NCI-H2196 (cell line): ENCODE measurements at regions not wholly inside any gene's neighbourhood (a gene's known extent, or its start where the extent isn't known, plus 50 kb on each side); places are given as distances from the start of the nearest gene placed in this dataset.

ENCODE experiments used
- DNase-seq: peaks from one replicate; lab custom pipeline; 2025; ENCODE audit not compliant: unreplicated experiment; lab: John Stamatoyannopoulos, UW

DNA sequence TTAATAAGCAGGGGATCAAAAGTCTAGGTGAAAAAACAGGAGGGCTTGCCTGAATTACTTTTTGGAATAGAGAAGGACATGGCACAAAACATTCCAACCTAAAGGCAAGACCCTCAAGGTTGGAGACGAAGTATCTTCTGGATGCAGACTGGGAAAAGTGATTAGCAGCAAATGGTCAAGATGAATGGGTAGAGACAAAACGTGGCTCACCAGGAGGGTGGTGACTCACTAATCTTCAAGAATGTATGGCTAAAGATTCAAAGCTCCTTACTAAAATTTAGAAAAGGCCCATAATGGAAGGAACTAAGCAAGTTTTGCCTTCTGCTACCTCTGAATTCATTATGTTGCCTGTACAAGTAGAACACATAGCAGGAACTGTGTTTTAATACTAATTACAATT, 469.5 kb upstream of the RBFOX1 start:
- DNase-seq = no peak

DNA sequence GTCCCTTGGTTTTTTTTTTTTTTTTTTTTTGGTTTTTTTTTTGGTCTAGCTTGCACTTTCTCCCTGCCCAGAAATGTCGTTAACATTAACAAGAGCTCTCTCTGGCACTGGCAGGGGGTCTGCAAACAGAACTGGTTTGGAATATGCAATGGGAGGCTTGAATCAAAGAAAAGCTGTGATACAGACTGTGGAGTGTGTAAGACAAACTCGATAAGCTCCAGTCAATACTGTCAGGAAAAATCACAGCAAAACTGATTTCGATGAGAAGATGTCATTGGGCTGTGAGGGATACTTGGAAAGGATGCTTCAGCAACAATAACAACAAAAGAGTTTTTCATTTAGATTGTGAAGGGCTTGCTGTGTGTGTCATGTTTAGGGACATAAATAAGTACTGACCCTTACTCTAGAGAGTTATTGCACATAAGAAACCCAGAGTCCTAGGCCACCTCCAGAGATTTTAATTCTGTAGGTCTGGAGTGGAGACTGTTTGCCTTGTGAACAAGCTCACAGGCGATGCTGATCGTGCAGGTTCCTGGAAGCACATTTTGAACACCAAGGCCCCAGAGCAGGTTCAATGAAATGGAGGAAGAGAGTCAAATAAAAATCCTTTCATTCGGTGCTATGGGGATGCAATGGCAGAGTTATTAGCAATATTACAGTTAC, 470.7 kb upstream of the RBFOX1 start:
- DNase-seq = no peak

DNA sequence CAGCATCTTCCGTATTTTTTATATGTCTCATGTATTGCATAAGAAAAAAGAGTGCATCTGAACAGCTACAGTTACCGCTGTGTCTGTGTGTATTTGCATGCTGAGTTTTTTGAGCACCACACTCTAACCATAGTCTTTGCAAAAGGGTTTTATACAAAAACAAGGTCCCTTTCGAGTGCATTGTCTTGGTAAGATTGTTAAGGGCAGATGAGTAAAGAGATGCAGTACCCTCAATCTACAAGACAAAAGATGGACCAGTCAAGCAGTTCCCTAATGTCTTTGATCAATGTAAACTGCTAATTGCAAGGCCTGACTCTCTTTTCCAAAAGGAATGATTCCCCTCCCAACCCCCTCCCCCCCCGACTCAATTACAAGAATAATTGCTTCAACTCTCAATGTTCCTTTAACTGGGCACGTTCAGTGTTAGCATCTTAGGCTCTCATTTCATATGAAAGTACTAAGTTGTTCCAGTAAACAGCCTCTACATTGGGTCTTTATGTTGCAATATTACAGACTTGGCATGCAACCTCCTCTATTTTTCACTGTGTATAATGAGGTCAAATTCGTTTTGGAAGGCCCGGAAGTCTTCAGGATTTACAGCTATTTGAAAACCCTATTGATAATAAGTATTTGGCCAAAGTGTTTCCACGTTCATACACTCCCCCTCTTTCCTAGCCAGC, 471.4 kb upstream of the RBFOX1 start:
- no peak for DNase-seq

DNA sequence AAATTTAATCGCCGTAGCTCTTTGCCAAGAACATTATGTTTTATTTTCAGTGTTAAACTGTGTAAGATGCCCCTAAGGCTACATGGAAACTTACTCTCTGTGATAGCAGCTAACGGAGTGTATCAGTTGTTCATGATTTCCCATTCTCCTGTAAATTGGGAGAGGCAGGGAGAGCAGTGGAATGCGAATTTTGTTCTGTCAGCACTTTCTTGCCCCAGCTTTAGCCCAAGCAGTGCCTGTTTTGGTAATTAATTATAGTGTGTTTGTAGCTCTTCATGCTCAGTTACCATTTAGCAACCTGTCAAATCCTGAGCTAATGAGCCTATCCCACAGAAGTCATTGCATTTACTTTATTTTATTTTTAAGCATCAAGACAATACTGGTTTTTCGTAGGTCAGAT, 475.1 kb upstream of the RBFOX1 start:
- no peak for DNase-seq

DNA sequence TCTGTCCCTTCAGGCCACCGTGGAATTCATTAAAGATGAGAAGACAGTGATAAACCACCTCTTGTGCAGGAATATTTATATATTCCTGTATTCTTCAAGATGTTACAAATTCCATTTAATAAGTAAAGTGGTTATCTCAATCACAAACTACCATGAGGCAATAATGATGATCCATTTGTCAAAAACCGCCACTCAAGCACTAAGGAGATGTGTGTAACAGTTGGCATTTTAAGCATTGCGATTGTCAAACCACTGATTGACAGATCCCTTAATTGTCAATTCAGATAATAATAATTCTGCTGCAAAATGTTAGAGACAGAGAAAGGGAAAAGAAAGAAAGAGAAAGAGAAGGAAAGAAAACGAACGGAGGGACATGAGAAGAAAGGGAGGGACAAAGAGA, 476.1 kb upstream of the RBFOX1 start:
- DNase-seq = no peak

DNA sequence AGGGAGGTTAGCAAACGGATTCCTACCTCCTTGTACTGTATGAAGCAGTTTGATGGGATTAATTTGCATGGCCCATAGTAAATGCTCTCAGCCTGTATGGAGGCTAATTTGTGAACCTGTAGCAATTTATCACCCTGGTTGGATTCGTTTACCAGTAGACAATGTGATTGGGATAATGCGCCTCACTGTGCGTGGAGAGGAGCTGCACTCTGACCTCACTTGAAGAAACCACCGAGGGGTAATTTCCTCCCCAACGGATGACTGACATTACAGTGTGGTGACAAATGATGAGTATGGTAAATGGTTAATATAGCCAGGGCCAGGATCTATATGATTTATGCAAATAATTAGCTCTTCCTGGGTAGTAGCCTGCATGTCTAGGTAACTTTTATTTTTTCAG, 479.1 kb upstream of the RBFOX1 start:
- DNase-seq = no peak

DNA sequence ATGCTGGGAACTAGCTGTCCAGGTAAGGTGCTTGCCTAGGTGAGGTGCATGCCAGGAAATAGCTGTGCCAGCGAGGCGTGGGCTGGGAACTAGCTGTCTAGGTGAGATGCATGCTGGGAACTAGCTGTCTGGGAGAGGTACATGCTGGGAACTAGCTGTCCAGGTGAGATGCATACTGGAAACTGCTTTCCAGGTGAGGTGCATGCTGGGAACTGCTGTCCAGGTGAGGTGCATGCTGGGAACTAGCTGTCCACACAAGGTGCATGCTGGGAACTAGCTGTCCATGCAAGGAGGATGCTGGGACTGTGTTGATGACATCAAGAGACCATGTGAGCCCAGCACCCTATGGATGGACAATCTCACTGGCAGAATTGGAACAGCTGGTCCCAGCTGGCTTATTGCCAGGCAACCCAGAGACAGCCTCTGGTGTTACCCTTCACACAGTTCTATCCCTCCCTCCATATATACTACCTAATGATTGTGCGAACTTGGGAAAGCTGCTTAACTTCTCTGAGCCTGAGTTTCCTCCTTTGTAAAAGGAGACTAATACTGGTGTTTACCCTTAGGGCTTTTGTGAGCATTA, 479.9 kb upstream of the RBFOX1 start:
- no peak for DNase-seq

DNA sequence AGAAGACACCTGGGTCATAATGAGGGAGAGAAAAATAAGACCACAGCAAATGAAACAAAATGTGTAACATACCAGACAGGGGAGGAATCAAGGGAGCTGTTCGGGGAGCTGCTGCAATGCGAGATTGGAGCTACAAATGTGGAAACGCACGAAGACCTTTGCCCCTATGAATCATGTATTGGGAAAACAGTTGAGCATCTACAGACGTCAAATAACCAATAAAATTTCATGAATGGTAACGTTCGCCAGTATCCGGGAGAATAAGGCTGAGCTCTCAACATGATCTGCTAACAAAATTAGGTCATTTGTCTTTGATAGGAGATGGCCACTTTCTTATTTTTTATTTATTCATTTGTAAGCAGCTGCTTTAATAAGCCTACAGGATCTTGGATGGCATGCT, 486.2 kb upstream of the RBFOX1 start:
- DNase-seq = no peak

DNA sequence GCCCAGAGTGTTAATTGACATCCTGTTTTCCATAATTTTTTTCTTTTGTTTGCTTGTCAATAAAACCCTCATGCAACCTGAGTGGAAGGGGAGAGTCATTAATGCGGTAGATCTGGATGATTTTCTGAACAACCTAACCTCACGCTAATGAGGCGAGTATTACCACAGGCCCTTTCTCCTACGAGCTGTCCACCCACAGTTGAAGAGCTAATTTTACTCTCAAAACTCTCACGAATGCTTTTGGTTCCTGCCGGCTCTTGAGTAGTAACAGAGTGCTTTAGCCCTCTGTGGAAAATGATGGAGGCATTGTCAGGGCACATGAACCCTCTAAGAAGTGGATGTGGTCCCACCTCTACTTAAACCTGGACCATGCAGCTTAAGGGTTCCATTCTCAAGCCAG, 491.3 kb upstream of the RBFOX1 start:
- DNase-seq = no peak

DNA sequence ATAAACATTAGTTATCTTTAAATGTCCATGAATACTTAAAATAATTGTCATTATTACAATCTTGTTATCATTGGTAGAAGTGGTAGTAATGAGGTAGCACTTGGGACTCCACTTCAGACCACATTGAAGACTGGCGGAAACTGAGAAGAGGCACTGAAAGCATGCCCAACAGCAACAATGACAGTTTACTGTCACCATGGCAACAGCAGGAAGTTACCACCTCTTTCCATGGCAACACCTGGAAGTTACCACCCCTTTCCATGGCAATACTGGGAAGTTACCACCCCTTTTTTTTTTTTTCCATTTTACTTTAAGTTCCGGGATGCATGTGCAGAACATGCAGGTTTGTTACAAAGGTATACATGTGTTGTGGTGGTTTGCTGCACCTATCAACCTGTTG, 494.9 kb upstream of the RBFOX1 start:
- DNase-seq = no peak

DNA sequence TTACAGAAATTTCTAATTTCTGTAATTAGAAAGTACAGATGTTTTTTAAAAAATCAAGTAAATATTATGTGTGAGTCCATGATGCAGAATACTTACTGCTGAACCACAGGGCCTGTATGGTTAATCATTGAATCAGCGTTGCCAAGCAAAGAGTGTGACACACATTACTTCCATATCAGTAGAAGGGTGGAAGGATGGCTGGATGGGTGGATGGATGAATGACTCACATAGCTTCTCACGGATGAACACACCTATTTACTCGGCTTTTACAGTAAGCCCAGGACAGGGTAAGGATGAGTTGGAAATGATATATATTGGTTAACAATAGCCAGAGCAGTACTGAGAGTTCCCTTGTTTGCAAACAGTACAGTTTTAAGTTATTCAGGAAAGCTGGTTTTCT, 495.9 kb upstream of the RBFOX1 start:
- no peak for DNase-seq

DNA sequence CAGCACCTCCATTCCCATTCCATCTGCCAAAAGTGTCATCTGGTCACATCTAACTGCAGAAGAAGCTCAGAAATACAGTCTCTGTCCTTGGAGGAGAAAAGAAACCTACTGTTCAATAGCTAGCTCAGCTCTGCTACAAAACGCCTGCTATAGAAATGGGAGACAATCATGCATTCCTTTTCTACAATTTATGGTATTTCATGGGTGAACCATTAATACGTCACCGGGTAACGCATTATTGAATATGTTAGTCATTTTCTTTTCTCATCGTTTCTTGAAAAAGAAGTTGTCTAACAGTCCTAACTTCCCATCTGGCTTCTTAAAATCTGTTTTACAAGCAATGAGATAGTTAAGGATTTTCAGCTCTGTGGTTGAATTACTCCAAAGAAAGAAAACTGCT, 496.7 kb upstream of the RBFOX1 start:
- DNase-seq = no peak

DNA sequence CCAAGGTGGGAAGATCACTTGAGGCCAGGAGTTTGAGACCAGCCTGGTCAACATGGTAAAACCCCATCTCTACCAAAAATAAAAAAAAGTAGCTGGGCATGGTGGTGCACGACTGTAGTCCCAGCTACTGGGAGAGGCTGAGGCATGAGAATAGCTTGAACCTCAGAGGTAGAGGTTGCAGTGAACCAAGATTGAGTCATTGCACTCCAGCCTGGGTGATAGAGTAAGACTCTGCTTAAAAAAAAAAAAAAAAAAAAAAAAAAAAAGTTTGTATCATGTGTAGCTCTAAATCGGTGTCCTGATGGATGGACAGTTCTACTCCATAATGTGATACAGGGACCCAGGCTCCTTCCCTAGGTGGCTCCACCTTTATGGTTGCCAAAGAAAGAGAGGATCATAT, 497.1 kb upstream of the RBFOX1 start:
- no peak for DNase-seq

DNA sequence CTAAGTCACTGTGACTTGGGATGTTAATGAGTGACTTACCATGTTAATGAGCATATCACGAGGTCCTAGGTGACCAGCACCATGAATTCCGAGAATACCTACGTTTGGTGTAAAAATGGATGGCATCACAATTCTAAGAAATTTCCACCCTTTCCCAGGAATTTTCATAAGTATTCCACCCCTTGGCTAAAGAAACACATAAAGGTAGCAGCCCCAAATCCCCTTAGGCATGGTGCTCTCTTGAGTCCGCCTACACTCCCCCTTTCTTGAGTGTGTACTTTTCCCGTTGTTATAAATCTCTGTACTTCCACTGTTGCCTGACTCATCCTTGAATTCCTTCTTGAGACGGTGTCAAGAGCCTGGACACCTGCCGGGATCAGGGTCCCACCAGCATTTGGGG, 504.0 kb upstream of the RBFOX1 start:
- DNase-seq = no peak

DNA sequence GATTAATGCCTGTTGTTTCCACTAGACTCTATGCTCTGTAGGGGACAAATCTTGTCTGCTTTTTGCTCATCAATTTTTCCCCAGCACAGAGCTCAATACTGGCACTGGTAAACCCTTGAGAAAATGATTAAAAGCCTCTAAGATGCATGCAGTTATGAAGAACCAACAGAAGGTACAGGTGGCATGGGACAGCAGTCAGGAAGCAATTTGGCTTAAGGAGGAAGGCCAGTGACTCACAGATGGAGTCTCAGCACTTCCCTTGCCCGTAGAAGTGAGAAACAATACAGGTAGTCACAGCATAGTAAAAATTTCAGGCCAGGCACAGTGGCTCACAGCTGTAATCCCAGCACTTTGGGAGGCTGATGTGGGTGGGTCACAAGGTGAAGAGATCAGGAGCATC, 504.7 kb upstream of the RBFOX1 start:
- DNase-seq = no peak

DNA sequence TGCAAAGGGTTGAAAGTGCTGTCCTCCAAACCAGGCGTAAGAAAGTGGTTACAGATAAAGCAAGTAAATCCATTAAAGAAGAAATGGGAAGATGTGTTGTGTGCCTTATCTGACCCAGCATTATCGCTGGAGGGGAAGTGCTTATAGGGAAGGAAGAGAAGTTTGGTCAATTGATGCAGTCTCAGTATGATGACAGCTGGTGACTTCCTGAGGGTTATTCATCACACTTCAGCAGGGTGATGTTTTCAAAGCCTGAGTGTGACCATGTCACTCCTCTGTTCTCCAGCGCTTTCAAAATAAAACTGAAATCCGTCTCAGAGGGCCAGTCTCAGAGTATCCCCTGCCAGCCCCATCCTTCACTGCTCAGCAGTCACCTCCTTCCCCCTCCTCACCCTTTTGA, 505.4 kb upstream of the RBFOX1 start:
- no peak for DNase-seq

DNA sequence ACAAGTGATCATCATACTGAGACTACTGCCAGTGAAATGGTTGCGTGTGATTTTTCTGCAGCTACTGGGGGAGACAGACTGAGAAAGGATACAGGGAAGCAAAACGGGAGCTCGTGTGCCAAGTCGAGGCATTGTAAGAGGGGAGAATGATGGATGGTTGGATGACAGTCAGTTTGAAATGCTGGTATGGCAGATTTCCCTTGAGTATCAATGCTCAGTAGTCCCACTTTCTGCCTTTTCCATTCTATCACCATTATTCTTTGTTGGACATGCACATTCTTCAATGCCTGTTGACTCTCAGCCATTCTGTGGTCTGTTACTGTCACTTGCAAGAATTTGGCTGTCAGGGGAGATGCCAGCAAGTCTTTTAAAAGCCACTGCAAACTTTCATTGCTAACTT, 510.6 kb upstream of the RBFOX1 start:
- DNase-seq = no peak

DNA sequence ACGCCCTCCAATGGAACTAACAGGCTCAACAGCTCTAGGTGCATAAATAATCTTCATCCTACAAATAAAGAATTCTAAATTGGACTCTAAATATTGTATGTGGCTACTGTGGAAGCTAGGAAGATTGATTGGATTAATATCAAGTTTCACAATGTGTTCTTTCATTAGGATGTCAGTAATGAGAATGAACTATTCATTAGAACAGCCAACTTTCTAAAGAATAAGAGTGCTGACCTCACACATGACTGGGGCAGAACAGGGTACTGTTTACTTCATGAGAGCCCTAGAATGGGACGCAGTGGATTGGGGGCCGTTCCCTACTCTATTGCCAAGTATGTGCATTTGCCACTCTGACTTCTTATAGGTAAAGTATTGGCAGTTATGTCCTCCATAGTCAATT, 528.2 kb upstream of the RBFOX1 start:
- DNase-seq = no peak

DNA sequence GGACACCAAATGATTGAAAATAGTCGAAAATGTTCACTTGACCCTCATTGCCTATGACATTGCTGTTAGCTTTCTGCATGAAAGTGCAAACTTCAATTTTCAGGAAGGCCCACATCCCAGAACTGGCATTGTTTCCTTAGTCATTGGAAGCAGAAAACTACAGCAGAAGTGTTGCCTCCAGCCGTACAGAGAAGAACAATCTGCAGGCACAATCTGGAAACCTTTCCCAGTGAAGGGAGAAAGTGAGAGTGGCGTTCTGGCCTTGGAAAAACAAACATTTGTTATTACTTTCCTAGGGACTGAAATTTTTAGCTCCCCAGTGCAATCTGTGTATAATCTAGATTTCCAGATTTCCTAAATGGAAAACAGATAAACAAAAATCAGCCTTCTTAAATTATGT, 529.5 kb upstream of the RBFOX1 start:
- DNase-seq = no peak

DNA sequence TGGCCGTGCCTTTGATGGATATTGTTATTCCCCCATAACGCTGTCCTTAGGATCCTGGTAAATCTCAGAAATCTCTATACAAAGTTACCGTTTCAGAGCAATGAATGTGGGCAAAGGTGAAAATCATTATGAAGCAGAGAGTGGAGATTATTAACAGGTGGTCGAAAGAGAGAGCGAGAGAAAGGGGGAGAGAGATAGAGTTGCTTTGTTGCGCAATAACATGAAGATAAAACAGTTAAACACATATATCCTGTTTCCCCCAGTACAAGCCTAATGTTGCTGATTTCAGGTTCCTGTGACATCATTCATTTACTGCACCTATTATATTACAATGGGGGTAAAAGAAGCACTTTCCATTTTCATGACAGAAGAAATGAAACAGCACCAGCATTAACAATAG, 535.4 kb upstream of the RBFOX1 start:
- no peak for DNase-seq

DNA sequence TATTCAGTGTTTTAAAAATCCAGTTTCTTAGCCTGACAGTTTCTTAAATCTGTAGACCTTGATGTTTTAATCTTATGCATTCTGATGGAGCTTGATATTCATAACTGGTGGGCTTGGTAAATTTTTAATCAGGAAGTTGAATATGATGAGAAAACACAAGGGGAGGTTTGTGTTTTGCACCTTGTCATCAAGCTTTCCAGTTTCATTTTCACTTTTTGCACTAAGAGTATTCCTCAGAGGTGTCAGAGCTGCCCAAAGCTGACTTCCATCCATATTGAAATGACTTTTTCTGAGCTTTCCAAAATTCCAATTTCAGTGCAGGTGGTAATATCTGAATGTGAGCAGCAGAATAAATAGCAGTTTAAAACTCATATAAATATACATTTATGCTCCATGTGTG, 555.0 kb upstream of the RBFOX1 start:
- DNase-seq = no peak

DNA sequence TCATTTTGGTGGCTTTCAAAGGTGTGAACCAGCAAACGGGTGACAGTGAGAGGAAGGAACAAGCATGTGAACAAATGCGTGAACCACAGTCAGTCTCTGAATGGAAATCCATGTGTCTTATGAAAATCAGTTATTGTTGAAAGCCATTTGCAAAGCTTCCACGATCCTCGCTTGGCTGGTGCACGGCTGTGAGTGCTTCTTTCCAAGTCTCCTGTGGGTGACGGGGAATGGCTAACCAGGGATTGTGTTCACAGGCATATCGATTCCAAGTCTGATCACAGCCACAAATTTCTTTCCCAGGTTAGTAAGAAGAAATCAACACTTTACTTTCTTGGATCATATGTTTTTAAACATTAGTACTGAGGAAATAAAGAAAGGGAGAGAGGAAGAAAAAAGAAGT, 556.9 kb upstream of the RBFOX1 start:
- no peak for DNase-seq

DNA sequence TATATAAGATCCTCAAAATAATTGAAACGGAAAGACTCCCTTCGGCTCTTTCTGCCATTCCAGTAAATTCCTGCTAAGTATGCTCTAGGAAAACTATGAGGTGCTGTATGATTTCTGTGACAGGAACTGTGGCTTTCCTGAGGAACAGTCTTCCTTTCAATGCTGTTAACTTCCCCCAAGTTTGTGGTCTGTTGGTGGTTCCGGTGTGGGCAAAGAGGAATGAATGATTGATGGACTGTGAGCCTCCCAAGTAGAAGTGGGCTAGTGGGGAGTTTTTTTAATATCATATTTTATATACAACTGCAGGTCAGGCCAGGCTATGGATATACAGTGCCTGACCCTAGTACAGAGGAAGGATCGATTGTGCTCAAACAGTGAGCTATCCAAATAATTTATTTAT, 560.7 kb upstream of the RBFOX1 start:
- DNase-seq = no peak
